Upper lobe of left lung (tissue), 4 donors: ENCODE measurements at regions not wholly inside any gene's neighbourhood (a gene's known extent, or its start where the extent isn't known, plus 50 kb on each side); places are given as distances from the start of the nearest gene placed in this dataset.

ENCODE experiments used
- EP300 ChIP-seq, 4 donors: sonication (generic); formaldehyde crosslinking; IDR thresholded peaks; one replicate each; pipeline ENCODE4 v1.5.1; 2017; ENCODE audit warnings: antibody characterized with exemption in 4 of 4, control low read depth in 2 of 4
- POLR2A ChIP-seq, 4 donors: fragments of 450-650 bp; IDR thresholded peaks; one replicate each; pipeline ENCODE4 v1.5.1; 2016 to 2017; ENCODE audit warnings: antibody characterized with exemption in 4 of 4, mild to moderate bottlenecking in 2 of 4
- POLR2AphosphoS5 ChIP-seq, 2 donors: sonication (generic); formaldehyde crosslinking; IDR thresholded peaks; one replicate each; pipeline ENCODE4 v1.5.1; 2017; ENCODE audit warnings: antibody characterized with exemption in 2 of 2
- TF ChIP-seq, protein P1 (sequence below), 6 experiments: fragments of 450-650 bp in 4 of 6; fragments of 200-600 bp in 2 of 6; sonication (generic) in 2 of 6; IDR thresholded peaks; one replicate each; pipeline ENCODE4 v1.5.1; 2016 to 2019; ENCODE audit warnings: antibody characterized with exemption in 6 of 6

DNA sequence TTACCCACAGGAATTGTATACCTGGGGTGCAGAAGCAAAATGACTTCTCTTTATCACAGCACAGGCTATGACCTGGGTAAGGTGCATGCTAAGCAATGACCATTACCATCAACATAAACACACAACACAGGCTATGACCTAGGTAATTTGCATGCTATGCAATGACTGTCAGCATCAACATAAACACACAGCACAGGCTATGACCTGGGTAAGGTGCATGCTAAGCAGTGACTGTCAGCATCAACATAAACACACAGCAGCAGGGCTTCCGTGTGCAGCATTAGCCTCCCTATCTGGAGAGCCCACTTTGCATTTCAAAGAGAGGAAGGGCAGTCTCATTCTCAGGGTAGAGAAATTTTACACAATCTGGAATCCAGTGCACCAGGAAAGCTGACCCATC is 583.0 kb downstream of the TMEM121 start:
- TF ChIP-seq POLR2A (IDR thresholded peaks at IDR 0.05) (no peak), EP300 (IDR thresholded peaks at IDR 0.05) (no peak), POLR2AphosphoS5 (IDR thresholded peaks at IDR 0.05) (no peak)
- TF ChIP-seq, protein P1, sequence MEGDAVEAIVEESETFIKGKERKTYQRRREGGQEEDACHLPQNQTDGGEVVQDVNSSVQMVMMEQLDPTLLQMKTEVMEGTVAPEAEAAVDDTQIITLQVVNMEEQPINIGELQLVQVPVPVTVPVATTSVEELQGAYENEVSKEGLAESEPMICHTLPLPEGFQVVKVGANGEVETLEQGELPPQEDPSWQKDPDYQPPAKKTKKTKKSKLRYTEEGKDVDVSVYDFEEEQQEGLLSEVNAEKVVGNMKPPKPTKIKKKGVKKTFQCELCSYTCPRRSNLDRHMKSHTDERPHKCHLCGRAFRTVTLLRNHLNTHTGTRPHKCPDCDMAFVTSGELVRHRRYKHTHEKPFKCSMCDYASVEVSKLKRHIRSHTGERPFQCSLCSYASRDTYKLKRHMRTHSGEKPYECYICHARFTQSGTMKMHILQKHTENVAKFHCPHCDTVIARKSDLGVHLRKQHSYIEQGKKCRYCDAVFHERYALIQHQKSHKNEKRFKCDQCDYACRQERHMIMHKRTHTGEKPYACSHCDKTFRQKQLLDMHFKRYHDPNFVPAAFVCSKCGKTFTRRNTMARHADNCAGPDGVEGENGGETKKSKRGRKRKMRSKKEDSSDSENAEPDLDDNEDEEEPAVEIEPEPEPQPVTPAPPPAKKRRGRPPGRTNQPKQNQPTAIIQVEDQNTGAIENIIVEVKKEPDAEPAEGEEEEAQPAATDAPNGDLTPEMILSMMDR (IDR thresholded peaks at IDR 0.05): no peak
